Heart left ventricle (tissue), 16 donors: ENCODE measurements at regions not wholly inside any gene's neighbourhood (a gene's known extent, or its start where the extent isn't known, plus 50 kb on each side); places are given as distances from the start of the nearest gene placed in this dataset.
"Not testable (repeated sequence)": the region's sequence is repeated elsewhere in the genome, so short reads cannot be mapped to it uniquely, and the experiment has no call there.

Experiments
- ATAC-seq, 4 donors: fragments of 200-7000 bp; cut with Tn5 transposase; one replicate each; pipeline ENCODE4 v1.9.1; 2020 to 2022; ENCODE audit warnings: moderate library complexity in 4 of 4, mild to moderate bottlenecking in 3 of 4, moderate number of reproducible peaks in 1 of 4
- DNase-seq, 5 donors: peaks; one replicate each; pipeline ENCODE4 v3.0.0-alpha.2; 2020
- H3K27ac ChIP-seq, 12 donors: fragments of 200-600 bp; sonication (generic) in 4 of 12; one replicate each; pipeline versions ENCODE4 v1.5.0 to v1.8.0; 2016 to 2022; ENCODE audit warnings: mild to moderate bottlenecking in 2 of 12
- H3K27me3 ChIP-seq, 9 donors: fragments of 200-600 bp; sonication (generic) in 2 of 9; one replicate each; pipeline versions ENCODE4 v1.5.1 to v1.8.0; 2016 to 2022; ENCODE audit warnings: mild to moderate bottlenecking in 3 of 9
- H3K36me3 ChIP-seq, 9 donors: fragments of 200-600 bp; sonication (generic) in 2 of 9; one replicate each; pipeline versions ENCODE4 v1.5.0 to v1.8.0; 2018 to 2022; ENCODE audit warnings: mild to moderate bottlenecking in 2 of 9
- H3K4me1 ChIP-seq, 12 donors: fragments of 200-600 bp; sonication (generic) in 4 of 12; one replicate each; pipeline versions ENCODE4 v1.5.0 to v1.8.0; 2016 to 2022; ENCODE audit warnings: mild to moderate bottlenecking in 3 of 12
- H3K4me3 ChIP-seq, 12 donors: fragments of 200-600 bp; sonication (generic) in 4 of 12; one replicate each; pipeline versions ENCODE4 v1.5.0 to v1.8.0; 2017 to 2022; ENCODE audit warnings: mild to moderate bottlenecking in 9 of 12, moderate library complexity in 4 of 12
- H3K9me3 ChIP-seq, 12 donors: fragments of 200-600 bp; sonication (generic) in 4 of 12; one replicate each; pipeline versions ENCODE4 v1.5.0 to v1.8.0; 2016 to 2022; ENCODE audit warnings: mild to moderate bottlenecking in 1 of 12
- POLR2A ChIP-seq, 2 donors: fragments of 450-650 bp; IDR thresholded peaks; one replicate each; pipeline ENCODE4 v1.6.1; 2017; ENCODE audit warnings: antibody characterized with exemption in 2 of 2, mild to moderate bottlenecking in 2 of 2, moderate library complexity in 2 of 2
- WGBS, 4 donors: extraction: QIAGEN DNeasy Blood & Tissue Kit in 2 of 4; methylation state at CpG; one replicate each; pipeline versions ENCODE4 v1.1.5 to v1.1.7; 2013 to 2018; 5-methylcytosine and 5-hydroxymethylcytosine counted together
- intact Hi-C, 10 donors: fragments of 100-400 bp; cut with DNase I; formaldehyde crosslinking; loops; one replicate each; pipeline versions ENCODE4 v1.11.1 to v1.14.2; 2022
- TF ChIP-seq, protein P1 (sequence below), 12 donors: fragments of 200-600 bp; sonication (generic) in 4 of 12; IDR thresholded peaks; one replicate each; pipeline versions ENCODE4 v1.5.0 to v1.8.0; 2018 to 2022; ENCODE audit warnings: antibody characterized with exemption in 12 of 12, mild to moderate bottlenecking in 5 of 12
- donor health status: ischemic (EF 13 %, LVEDD 7.1; RV severe dilation, severe dysfunction).
- donor health status: healthy with polysubstance abuse.
- donor health status: DM: no; HTN: yes; CAD: no.
- donor health status: DM: no; HTN: no; CAD: no.
- donor health status: ischemic (EF 25% LVEDD 6.9; RV normal size, moderate dysfunction).
- donor health status: ischemic (EF 25% LVEDD 5.7; RV mildly dilated, moderate dysfunction).
- donor health status: healthy.
- donor health status: DM: yes; HTN: yes; CAD: no.
- donor health status: ischemic (EF 35%, LVEDD 5.7; RV mildly dilated, moderate dysfunction).
- donor health status: nonischemic (EF 11% LVEDD 7.7; RV severe dilation, severe dysfunction).
- donor health status: DM: yes; HTN: yes; CAD: no.
- donor health status: PGD.
- donor health status: ischemic (EF 29% LVEDD 5.4; RV normal size, mild dysfunction).
- donor health status: nonischemic (EF 23%, LVEDD 6.1; RV moderate dilation, normal function).

- H3K27ac ChIP-seq, result no peak overlapping the region
- no peak overlapping the region for H3K4me3 ChIP-seq
- H3K27me3 ChIP-seq, result no peaks in the 10 kb centered on the region
- H3K9me3 ChIP-seq, result peaks cover 0 to 3% (median 0%) of the 10 kb centered on the region in 12 donors
- intact Hi-C loops, result no loop called here
- no peak for TF ChIP-seq POLR2A (IDR thresholded peaks at IDR 0.05)
- TF ChIP-seq, protein P1, sequence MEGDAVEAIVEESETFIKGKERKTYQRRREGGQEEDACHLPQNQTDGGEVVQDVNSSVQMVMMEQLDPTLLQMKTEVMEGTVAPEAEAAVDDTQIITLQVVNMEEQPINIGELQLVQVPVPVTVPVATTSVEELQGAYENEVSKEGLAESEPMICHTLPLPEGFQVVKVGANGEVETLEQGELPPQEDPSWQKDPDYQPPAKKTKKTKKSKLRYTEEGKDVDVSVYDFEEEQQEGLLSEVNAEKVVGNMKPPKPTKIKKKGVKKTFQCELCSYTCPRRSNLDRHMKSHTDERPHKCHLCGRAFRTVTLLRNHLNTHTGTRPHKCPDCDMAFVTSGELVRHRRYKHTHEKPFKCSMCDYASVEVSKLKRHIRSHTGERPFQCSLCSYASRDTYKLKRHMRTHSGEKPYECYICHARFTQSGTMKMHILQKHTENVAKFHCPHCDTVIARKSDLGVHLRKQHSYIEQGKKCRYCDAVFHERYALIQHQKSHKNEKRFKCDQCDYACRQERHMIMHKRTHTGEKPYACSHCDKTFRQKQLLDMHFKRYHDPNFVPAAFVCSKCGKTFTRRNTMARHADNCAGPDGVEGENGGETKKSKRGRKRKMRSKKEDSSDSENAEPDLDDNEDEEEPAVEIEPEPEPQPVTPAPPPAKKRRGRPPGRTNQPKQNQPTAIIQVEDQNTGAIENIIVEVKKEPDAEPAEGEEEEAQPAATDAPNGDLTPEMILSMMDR (IDR thresholded peaks at IDR 0.05), result no peak
- no peaks in the 10 kb centered on the region for H3K4me1 ChIP-seq
- DNase-seq, result no peak
- WGBS, 4 donors, result 84 to 87% (median 84%) methylated on average over 2 of the region's 2 CpGs
- ATAC-seq, result no peak
- no peaks in the 10 kb centered on the region for H3K36me3 ChIP-seq
These were observed 674.0 kb upstream of the SOX9 start for GRCh38 chr17:71446645-71447437.

DNA sequence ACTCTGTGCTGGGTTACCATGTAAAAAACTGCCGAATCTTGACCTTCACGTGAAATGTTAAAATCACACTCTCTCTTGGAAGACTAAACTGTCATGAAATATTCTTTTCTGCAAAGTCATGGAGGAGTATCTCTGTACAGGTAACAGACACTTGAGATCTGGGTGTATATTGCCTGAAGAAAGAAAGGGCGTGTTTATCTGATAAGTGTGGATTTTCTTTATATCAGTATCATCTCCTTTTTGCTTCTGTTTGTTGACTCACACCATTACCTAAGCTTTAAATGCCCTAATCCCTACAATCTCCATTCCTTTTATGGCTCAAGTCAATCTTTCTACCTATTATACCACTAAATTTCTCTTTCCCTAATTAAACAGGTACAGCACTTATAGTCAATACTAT is 673.2 kb upstream of the SOX9 start:
- Histone ChIP-seq H3K4me1 (no peaks in the 10 kb centered on the region), H3K4me3 (no peak overlapping the region), H3K9me3 (peaks cover 0 to 3% (median 0%) of the 10 kb centered on the region in 12 donors), H3K27ac (no peak overlapping the region), H3K27me3 (no peaks in the 10 kb centered on the region), H3K36me3 (no peaks in the 10 kb centered on the region)
- DNase-seq (no peak), ATAC-seq (no peak)
- WGBS, 4 donors, result 81 to 87% (median 84%) methylated on average over 3 of the region's 3 CpGs
- TF ChIP-seq, protein P1 (IDR thresholded peaks at IDR 0.05), result no peak
- TF ChIP-seq POLR2A (IDR thresholded peaks at IDR 0.05), result no peak
- intact Hi-C loops, result no loop called here

DNA sequence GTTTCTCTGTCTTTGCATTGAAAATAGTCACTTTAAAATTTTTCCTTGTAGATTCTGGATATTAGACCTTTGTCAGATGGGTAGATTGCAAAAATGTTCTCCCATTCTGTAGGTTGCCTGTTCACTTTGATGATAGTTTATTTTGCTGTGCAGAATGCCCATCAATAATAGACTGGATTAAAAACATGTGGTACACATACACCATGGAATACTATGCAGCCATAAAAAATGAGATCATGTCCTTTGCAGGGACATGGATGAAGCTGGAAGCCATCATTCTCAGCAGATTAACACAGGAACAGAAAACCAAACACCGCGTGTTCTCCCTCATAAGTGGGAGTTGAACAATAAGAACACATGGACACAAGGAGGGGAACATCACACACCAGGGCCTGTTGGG is 670.2 kb upstream of the SOX9 start:
- H3K36me3 ChIP-seq, ATAC-seq, H3K4me3 ChIP-seq, H3K27me3 ChIP-seq, H3K4me1 ChIP-seq, H3K27ac ChIP-seq, H3K9me3 ChIP-seq, DNase-seq: not testable (repeated sequence)
- WGBS, 4 donors, result 67 to 75% (median 72%) methylated on average over 2 of the region's 2 CpGs
- intact Hi-C loops, result loop anchor here in 2 of 10 donors (10.0 kb wide), 2 partner anchors 326 to 676 kb away; no protein-coding TSS in a partner anchor

DNA sequence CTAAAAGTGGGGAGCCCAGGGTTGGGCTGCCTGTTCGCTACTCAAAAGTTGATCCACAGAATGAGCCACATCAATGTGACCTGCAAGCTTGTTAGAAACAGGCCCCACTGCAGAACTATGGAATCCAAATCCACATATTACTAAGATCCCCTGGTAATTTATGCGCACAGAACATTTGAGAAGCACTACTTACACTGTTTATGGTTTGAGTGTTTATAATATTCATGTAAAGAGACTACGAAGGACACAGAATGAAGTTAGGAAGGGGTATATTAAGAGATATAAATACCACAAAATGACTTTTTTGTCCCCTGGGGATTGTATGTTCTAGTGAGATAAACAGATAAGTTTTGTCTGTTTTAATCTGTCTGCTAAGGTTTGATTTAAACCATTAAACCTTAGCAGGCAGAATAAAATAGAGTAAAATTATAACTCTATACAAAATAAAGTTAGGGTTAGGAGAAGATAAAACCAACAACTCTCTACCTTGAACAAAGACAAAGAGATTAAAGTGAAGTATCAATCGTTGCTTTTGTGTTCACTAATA is 666.9 kb upstream of the SOX9 start:
- Histone ChIP-seq H3K27me3 (no peaks in the 10 kb centered on the region), H3K36me3 (no peaks in the 10 kb centered on the region), H3K9me3 (no peaks in the 10 kb centered on the region), H3K4me3 (no peak overlapping the region), H3K4me1 (no peaks in the 10 kb centered on the region), H3K27ac (no peak overlapping the region)
- intact Hi-C loops, result loop anchor here in 2 of 10 donors (10.0 kb wide), 2 partner anchors 329 to 679 kb away; no protein-coding TSS in a partner anchor
- TF ChIP-seq, protein P1 (IDR thresholded peaks at IDR 0.05), result no peak
- DNase-seq, result no peak
- no peak for ATAC-seq
- WGBS, 4 donors, result 71 to 93% (median 88%) methylated on average over 4 of the region's 4 CpGs
